ENCODE measurements at regions not wholly inside any gene's neighbourhood (a gene's known extent, or its start where the extent isn't known, plus 50 kb on each side); places are given as distances from the start of the nearest gene placed in this dataset.

DNA sequence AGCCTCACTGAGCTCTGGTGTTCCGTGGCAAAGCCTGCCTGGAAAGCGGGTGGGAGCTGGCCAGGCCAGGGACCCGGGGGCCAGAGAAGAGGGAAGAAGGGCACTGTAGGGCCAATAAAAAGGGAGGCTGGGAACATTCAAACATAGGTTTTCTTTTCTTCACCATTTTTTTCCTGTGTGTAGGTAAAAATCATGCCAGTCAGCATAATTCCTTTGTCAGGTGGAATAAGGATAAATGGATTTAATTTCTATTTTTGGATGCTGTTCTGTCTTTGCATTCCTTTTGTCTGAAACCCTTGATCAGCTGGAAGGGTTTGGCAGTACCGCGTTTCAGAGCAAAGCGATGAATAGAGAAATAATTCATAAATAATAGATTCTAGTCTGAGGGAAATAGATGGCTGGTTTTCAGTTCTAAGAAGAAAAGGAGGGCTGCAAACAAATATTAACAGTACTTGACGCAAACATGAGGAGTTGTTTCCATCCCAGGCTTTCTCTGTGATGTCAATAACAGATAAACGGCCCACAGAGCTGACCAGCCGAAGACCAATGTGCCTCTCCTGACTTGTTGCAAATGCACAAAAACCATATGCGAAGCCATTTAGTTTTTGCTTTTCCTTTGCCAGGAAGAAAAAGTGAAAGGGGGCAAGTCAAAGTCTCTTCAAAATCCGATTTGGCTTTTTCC, 384.4 kb downstream of the TSN start:
- no peak overlapping the region for H3K4me3 Mint-ChIP-seq
- peaks cover 0 to 3% (median under 1%) of the 10 kb centered on the region in 4 donors for H3K4me1 Mint-ChIP-seq
- peaks cover 0 to 4% (median 2%) of the 10 kb centered on the region in 5 donors for H3K27me3 Mint-ChIP-seq
- ATAC-seq (no peak), DNase-seq (no peak)
- no peaks in the 10 kb centered on the region for H3K36me3 Mint-ChIP-seq
- POLR2A ChIA-PET: no interaction called here
- H3K9me3 Mint-ChIP-seq: peaks cover 0 to 6% (median 0%) of the 10 kb centered on the region in 9 donors
- no peak overlapping the region for H3K27ac Mint-ChIP-seq

- H3K4me3 Mint-ChIP-seq: no peak overlapping the region
- H3K36me3 Mint-ChIP-seq: no peaks in the 10 kb centered on the region
Measured at GRCh38 chr2:122144884-122145283, 389.4 kb downstream of the TSN start.

DNA sequence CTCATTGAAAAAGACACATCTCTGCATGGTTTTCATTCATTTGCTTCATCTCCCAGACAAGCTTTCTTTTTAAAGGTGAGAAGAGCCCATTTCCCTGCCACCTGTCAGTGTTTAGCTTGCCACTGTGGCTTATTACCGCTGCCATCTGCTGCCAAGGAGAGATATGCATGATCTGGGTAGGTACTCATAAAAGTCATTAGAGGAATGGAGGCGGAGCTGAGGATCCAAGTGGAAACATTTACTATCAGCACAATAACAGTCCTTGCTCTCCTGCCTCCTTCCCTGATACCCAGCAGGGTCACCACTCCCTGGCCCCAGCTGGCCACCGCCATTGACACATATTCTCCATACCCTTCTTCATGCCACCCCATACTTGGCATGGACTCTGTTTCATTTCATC, 390.4 kb downstream of the TSN start:
- Mint-ChIP-seq H3K36me3 (no peaks in the 10 kb centered on the region), H3K9me3 (peaks cover 0 to 6% (median 0%) of the 10 kb centered on the region in 9 donors), H3K27me3 (no peaks in the 10 kb centered on the region), H3K27ac (no peak overlapping the region), H3K4me1 (no peaks in the 10 kb centered on the region), H3K4me3 (no peak overlapping the region)
- ATAC-seq (no peak), DNase-seq (no peak)
- POLR2A ChIA-PET: no interaction called here

More at GRCh38 chr2:122144884-122145283, 389.4 kb downstream of the TSN start:
- no peak for DNase-seq
- no peak for ATAC-seq
- POLR2A ChIA-PET: no interaction called here
- Mint-ChIP-seq H3K4me1 (no peaks in the 10 kb centered on the region), H3K9me3 (peaks cover 0 to 6% (median 0%) of the 10 kb centered on the region in 9 donors), H3K27ac (no peak overlapping the region), H3K27me3 (no peaks in the 10 kb centered on the region)

- no peak overlapping the region for H3K4me3 Mint-ChIP-seq
- ATAC-seq (no peak), DNase-seq (no peak)
- H3K4me1 Mint-ChIP-seq: peaks cover 0 to 2% (median 0%) of the 10 kb centered on the region in 4 donors
- H3K36me3 Mint-ChIP-seq: no peaks in the 10 kb centered on the region
- H3K27ac Mint-ChIP-seq: no peak overlapping the region
- POLR2A ChIA-PET: no interaction called here
- peaks cover 0 to 11% (median 0%) of the 10 kb centered on the region in 5 donors for H3K27me3 Mint-ChIP-seq
- H3K9me3 Mint-ChIP-seq: no peaks in the 10 kb centered on the region
Measured at GRCh38 chr2:122148128-122148767, 392.8 kb downstream of the TSN start.

DNA sequence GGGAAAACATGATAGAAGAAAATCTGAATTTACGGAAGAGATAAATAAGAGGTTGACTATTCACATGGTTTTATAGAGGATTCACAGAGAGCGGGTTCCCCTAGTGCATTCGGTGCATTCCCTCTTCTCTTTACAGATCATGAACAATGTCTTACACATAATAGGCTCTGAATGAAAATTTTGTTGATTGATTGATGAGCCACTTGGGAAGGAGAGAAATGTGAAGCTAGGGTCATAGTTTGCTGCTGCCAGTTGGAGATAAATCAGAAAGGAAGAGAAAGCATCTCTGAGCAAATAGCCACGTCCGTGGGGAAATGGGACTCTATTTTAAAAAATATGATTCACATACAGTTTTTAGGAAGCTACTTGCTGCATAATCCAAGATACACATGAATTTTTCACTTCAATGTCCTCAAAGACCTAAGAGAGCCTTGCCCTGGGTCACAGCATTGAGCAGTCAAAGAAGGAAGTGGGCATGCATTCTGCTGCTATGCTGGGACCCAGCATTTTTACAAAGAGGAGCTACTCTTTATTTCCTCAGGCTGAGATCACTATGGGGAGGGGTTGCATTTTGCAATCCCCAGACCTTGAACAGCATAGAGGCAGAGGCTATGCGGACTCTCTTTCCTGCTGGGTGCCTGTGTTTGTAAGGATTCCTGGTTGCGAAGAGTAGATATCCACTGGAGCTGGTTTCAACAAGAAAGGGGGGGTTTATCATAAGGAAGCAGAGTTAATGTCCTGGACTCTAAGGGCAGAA, 395.3 kb downstream of the TSN start:
- Mint-ChIP-seq H3K9me3 (no peaks in the 10 kb centered on the region), H3K4me3 (no peak overlapping the region), H3K27ac (no peak overlapping the region), H3K4me1 (peaks cover 0 to 2% (median 0%) of the 10 kb centered on the region in 4 donors), H3K36me3 (no peaks in the 10 kb centered on the region), H3K27me3 (peaks cover 0 to 16% (median 0%) of the 10 kb centered on the region in 5 donors)
- POLR2A ChIA-PET: no interaction called here
- DNase-seq: no peak
- ATAC-seq: no peak

GRCh38 chr2:122152571-122152970, 397.1 kb downstream of the TSN start:
- no peak for DNase-seq
- ATAC-seq: no peak
- Mint-ChIP-seq H3K27me3 (peaks cover 0 to 19% (median 0%) of the 10 kb centered on the region in 5 donors), H3K36me3 (no peaks in the 10 kb centered on the region), H3K27ac (no peak overlapping the region), H3K9me3 (no peaks in the 10 kb centered on the region), H3K4me3 (no peak overlapping the region), H3K4me1 (peaks cover 0 to 2% (median 0%) of the 10 kb centered on the region in 4 donors)
- POLR2A ChIA-PET: no interaction called here

DNA sequence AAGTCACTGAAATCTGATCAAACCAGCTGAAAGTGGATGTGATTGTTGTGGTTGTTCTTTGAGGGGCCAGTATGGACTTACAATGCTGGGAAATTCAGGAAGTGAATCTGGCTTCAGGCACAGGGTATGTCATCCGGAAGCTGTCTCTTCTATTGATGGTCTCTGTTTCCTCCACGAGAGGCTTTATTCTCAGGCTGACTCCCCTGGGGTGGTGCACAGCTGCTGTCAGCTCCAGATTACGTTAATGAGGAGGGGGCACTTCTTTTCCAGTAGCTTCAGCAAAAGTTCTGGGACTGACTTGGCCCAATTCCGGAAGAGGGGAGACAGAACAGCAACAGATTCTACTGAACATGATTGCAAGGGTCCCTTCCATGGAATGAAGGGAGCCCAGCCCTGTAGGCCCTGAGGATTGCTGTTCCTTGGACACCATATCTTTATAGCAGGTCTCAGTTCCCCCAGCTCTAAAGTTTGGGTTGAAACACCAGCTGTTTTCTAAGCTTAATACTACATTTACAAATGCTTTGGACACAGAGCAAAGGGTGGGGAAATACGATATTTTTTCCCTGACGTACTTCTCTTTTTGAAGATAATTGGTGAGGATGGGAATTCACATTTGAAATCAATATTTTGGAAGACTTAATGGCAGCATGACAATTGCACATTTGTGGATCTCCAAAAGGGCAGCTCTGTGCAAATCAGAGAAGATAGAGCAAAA, 400.9 kb downstream of the TSN start:
- no peak overlapping the region for H3K4me3 Mint-ChIP-seq
- peaks cover 0 to 2% (median 0%) of the 10 kb centered on the region in 4 donors for H3K4me1 Mint-ChIP-seq
- no peak for ATAC-seq

GRCh38 chr2:122157158-122157557, 401.7 kb downstream of the TSN start:
- peaks cover 0 to 2% (median 0%) of the 10 kb centered on the region in 4 donors for H3K4me1 Mint-ChIP-seq
- POLR2A ChIA-PET: no interaction called here
- H3K36me3 Mint-ChIP-seq: no peaks in the 10 kb centered on the region
- DNase-seq: no peak
- no peak overlapping the region for H3K4me3 Mint-ChIP-seq
- no peak for ATAC-seq
- no peaks in the 10 kb centered on the region for H3K9me3 Mint-ChIP-seq
- H3K27me3 Mint-ChIP-seq: peaks cover 0 to 22% (median 0%) of the 10 kb centered on the region in 5 donors
- no peak overlapping the region for H3K27ac Mint-ChIP-seq

More for the DNA sequence above, 400.9 kb downstream of the TSN start:
- H3K27me3 Mint-ChIP-seq: peaks cover 0 to 26% (median 0%) of the 10 kb centered on the region in 5 donors
- H3K36me3 Mint-ChIP-seq: no peaks in the 10 kb centered on the region
- no peak for DNase-seq
- POLR2A ChIA-PET: no interaction called here
- H3K9me3 Mint-ChIP-seq: no peaks in the 10 kb centered on the region
- H3K27ac Mint-ChIP-seq: no peak overlapping the region

GRCh38 chr2:122163617-122164016, 408.2 kb downstream of the TSN start:
- H3K9me3 Mint-ChIP-seq: no peaks in the 10 kb centered on the region
- H3K27me3 Mint-ChIP-seq: peaks cover 0 to 3% (median 0%) of the 10 kb centered on the region in 5 donors
- DNase-seq (no peak), ATAC-seq (no peak)
- no peaks in the 10 kb centered on the region for H3K36me3 Mint-ChIP-seq
- POLR2A ChIA-PET: no interaction called here
- H3K27ac Mint-ChIP-seq: no peak overlapping the region
- no peaks in the 10 kb centered on the region for H3K4me1 Mint-ChIP-seq
- no peak overlapping the region for H3K4me3 Mint-ChIP-seq

GRCh38 chr2:122164964-122165363, 409.5 kb downstream of the TSN start:
- Mint-ChIP-seq H3K4me3 (no peak overlapping the region), H3K36me3 (no peaks in the 10 kb centered on the region)
- POLR2A ChIA-PET: no interaction called here

GRCh38 chr2:122166820-122167219, 411.4 kb downstream of the TSN start:
- Mint-ChIP-seq H3K4me3 (no peak overlapping the region), H3K9me3 (no peaks in the 10 kb centered on the region), H3K4me1 (no peaks in the 10 kb centered on the region), H3K27me3 (peaks cover 0 to 6% (median 0%) of the 10 kb centered on the region in 5 donors), H3K27ac (no peak overlapping the region), H3K36me3 (no peaks in the 10 kb centered on the region)
- ATAC-seq (no peak), DNase-seq (no peak)
- POLR2A ChIA-PET: no interaction called here

More at GRCh38 chr2:122164964-122165363, 409.5 kb downstream of the TSN start:
- no peaks in the 10 kb centered on the region for H3K9me3 Mint-ChIP-seq
- no peaks in the 10 kb centered on the region for H3K4me1 Mint-ChIP-seq
- no peaks in the 10 kb centered on the region for H3K27me3 Mint-ChIP-seq
- ATAC-seq (no peak), DNase-seq (no peak)
- H3K27ac Mint-ChIP-seq: no peak overlapping the region

GRCh38 chr2:122167515-122167914, 412.1 kb downstream of the TSN start:
- POLR2A ChIA-PET: no interaction called here
- Mint-ChIP-seq H3K4me1 (no peaks in the 10 kb centered on the region), H3K9me3 (no peaks in the 10 kb centered on the region), H3K36me3 (no peaks in the 10 kb centered on the region), H3K27ac (no peak overlapping the region), H3K27me3 (peaks cover 0 to 6% (median 0%) of the 10 kb centered on the region in 5 donors), H3K4me3 (no peak overlapping the region)
- no peak for ATAC-seq
- DNase-seq: no peak

DNA sequence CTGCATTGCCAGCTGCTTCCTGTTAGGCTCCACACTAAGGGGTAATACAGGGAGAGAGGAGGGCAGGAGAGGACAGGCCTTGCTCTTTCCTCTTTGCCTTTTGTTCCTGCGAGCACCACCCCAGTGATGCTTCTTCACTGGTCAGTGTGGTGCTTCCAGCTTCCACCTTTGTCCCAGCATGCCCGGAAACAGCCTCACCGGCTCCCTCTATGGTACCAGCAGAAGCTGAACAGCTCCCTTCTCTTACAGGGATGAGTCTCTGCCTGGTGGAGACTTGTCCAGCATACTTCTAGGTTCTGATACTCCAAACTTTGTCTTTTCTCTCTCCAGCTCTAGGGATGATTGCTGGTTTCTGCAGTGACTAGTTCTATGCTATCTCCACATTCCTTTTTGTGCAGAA, 413.3 kb downstream of the TSN start:
- no peak overlapping the region for H3K4me3 Mint-ChIP-seq
- no peak overlapping the region for H3K27ac Mint-ChIP-seq
- peaks cover 0 to 6% (median 0%) of the 10 kb centered on the region in 5 donors for H3K27me3 Mint-ChIP-seq
- DNase-seq (no peak), ATAC-seq (no peak)
- no peaks in the 10 kb centered on the region for H3K36me3 Mint-ChIP-seq
- POLR2A ChIA-PET: no interaction called here
- H3K4me1 Mint-ChIP-seq: no peaks in the 10 kb centered on the region
- H3K9me3 Mint-ChIP-seq: no peaks in the 10 kb centered on the region
